Left ventricle myocardium inferior (tissue), 1 donor: ENCODE measurements at regions not wholly inside any gene's neighbourhood (a gene's known extent, or its start where the extent isn't known, plus 50 kb on each side); places are given as distances from the start of the nearest gene placed in this dataset.

Experiments used
- DNase-seq: peaks from one replicate; pipeline ENCODE4 v3.0.0-alpha.2; 2020
- H3K27ac ChIP-seq: fragments of 200-600 bp; replicated peaks from 2 replicates; pipeline ENCODE4 v1.8.0; 2021
- H3K27me3 ChIP-seq: fragments of 200-600 bp; 2 replicates; pipeline ENCODE4 v1.8.0; 2021; ENCODE audit warnings: low read depth
- H3K36me3 ChIP-seq: fragments of 200-600 bp; 2 replicates; pipeline ENCODE4 v1.8.0; 2021
- H3K4me1 ChIP-seq: fragments of 200-600 bp; 2 replicates; pipeline ENCODE4 v1.8.0; 2021
- H3K4me3 ChIP-seq: fragments of 200-600 bp; 2 replicates; pipeline ENCODE4 v1.8.0; 2021; ENCODE audit warnings: mild to moderate bottlenecking, moderate library complexity
- H3K9me3 ChIP-seq: fragments of 200-600 bp; replicated peaks from 2 replicates; pipeline ENCODE4 v1.8.0; 2021
- CTCF ChIP-seq: fragments of 200-600 bp; IDR thresholded peaks from 2 replicates; pipeline ENCODE4 v1.8.0; 2021; ENCODE audit warnings: antibody characterized with exemption, mild to moderate bottlenecking, borderline replicate concordance
- intact Hi-C: fragments of 100-400 bp; cut with micrococcal nuclease; formaldehyde crosslinking; loops from one replicate; pipeline ENCODE4 v1.11.0; 2022
- donor health status: DM: no; HTN: yes; CAD: no; lungs with severe emphysema.

- Histone ChIP-seq H3K36me3 (no peaks in the 10 kb centered on the region), H3K9me3 (peaks cover 50% of the 10 kb centered on the region), H3K4me3 (no peak overlapping the region), H3K27ac (no peak overlapping the region), H3K27me3 (no peaks in the 10 kb centered on the region), H3K4me1 (no peaks in the 10 kb centered on the region)
- no peak for TF ChIP-seq CTCF
- DNase-seq, result no peak
- intact Hi-C loops, result no loop called here
Observed at GRCh38 chr5:26802944-26803343, 235.4 kb downstream of the CDH9 start.

GRCh38 chr5:26791433-26791832 is 247.0 kb downstream of the CDH9 start:
- no peaks in the 10 kb centered on the region for H3K4me1 ChIP-seq
- H3K4me3 ChIP-seq, result no peak overlapping the region
- intact Hi-C loops, result no loop called here
- H3K27ac ChIP-seq, result no peak overlapping the region
- TF ChIP-seq CTCF, result no peak
- no peaks in the 10 kb centered on the region for H3K27me3 ChIP-seq
- no peak for DNase-seq
- H3K9me3 ChIP-seq, result no peaks in the 10 kb centered on the region
- no peaks in the 10 kb centered on the region for H3K36me3 ChIP-seq

- no peak for TF ChIP-seq CTCF
- H3K4me3 ChIP-seq, result no peak overlapping the region
Observed at GRCh38 chr5:26791021-26791420, 247.4 kb downstream of the CDH9 start.

GRCh38 chr5:26763215-26763614 is 275.2 kb downstream of the CDH9 start:
- intact Hi-C loops, result no loop called here
- Histone ChIP-seq H3K27ac (no peak overlapping the region), H3K9me3 (peaks cover 13% of the 10 kb centered on the region), H3K27me3 (no peaks in the 10 kb centered on the region), H3K4me3 (no peak overlapping the region), H3K36me3 (no peaks in the 10 kb centered on the region), H3K4me1 (no peaks in the 10 kb centered on the region)
- no peak for TF ChIP-seq CTCF
- DNase-seq, result no peak

More at GRCh38 chr5:26791021-26791420, 247.4 kb downstream of the CDH9 start:
- H3K27me3 ChIP-seq, result no peaks in the 10 kb centered on the region
- no peaks in the 10 kb centered on the region for H3K4me1 ChIP-seq
- no peak overlapping the region for H3K27ac ChIP-seq
- no peaks in the 10 kb centered on the region for H3K36me3 ChIP-seq
- no peak for DNase-seq
- intact Hi-C loops, result no loop called here
- no peaks in the 10 kb centered on the region for H3K9me3 ChIP-seq

GRCh38 chr5:26761446-26761845 is 276.9 kb downstream of the CDH9 start:
- Histone ChIP-seq H3K4me1 (no peaks in the 10 kb centered on the region), H3K27ac (no peak overlapping the region), H3K9me3 (peaks cover 15% of the 10 kb centered on the region), H3K27me3 (no peaks in the 10 kb centered on the region), H3K36me3 (no peaks in the 10 kb centered on the region), H3K4me3 (no peak overlapping the region)
- no peak for TF ChIP-seq CTCF
- DNase-seq, result no peak
- intact Hi-C loops, result no loop called here

- H3K9me3 ChIP-seq, result peaks cover 15% of the 10 kb centered on the region
- no peak overlapping the region for H3K4me3 ChIP-seq
- TF ChIP-seq CTCF, result no peak
- H3K4me1 ChIP-seq, result no peaks in the 10 kb centered on the region
- intact Hi-C loops, result no loop called here
- no peaks in the 10 kb centered on the region for H3K27me3 ChIP-seq
- H3K36me3 ChIP-seq, result no peaks in the 10 kb centered on the region
- H3K27ac ChIP-seq, result no peak overlapping the region
- DNase-seq, result no peak
Observed at GRCh38 chr5:26761045-26761444, 277.3 kb downstream of the CDH9 start.
